Astrocyte (in vitro differentiated cells and primary cell): ENCODE measurements at regions not wholly inside any gene's neighbourhood (a gene's known extent, or its start where the extent isn't known, plus 50 kb on each side); places are given as distances from the start of the nearest gene placed in this dataset.

Source experiments
- EZH2 ChIP-seq: IDR thresholded peaks from 2 replicates; pipeline ENCODE4 v1.6.1; 2012; ENCODE audit warnings: mild to moderate bottlenecking, low read length, inconsistent platforms; ENCODE audit not compliant: insufficient read depth
- TF ChIP-seq, protein P1 (sequence below): IDR thresholded peaks from 2 replicates; pipeline ENCODE4 v1.5.1; 2011; ENCODE audit warnings: low read depth, mild to moderate bottlenecking, inconsistent platforms, low read length, moderate library complexity; ENCODE audit not compliant: insufficient read depth

GRCh38 chr13:53436396-53436795 lies 407.8 kb downstream of the OLFM4 start:
- TF ChIP-seq, protein P1, sequence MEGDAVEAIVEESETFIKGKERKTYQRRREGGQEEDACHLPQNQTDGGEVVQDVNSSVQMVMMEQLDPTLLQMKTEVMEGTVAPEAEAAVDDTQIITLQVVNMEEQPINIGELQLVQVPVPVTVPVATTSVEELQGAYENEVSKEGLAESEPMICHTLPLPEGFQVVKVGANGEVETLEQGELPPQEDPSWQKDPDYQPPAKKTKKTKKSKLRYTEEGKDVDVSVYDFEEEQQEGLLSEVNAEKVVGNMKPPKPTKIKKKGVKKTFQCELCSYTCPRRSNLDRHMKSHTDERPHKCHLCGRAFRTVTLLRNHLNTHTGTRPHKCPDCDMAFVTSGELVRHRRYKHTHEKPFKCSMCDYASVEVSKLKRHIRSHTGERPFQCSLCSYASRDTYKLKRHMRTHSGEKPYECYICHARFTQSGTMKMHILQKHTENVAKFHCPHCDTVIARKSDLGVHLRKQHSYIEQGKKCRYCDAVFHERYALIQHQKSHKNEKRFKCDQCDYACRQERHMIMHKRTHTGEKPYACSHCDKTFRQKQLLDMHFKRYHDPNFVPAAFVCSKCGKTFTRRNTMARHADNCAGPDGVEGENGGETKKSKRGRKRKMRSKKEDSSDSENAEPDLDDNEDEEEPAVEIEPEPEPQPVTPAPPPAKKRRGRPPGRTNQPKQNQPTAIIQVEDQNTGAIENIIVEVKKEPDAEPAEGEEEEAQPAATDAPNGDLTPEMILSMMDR = no peak
- no peak for TF ChIP-seq EZH2
